SH-SY5Y (cell line): ENCODE measurements at regions not wholly inside any gene's neighbourhood (a gene's known extent, or its start where the extent isn't known, plus 50 kb on each side); places are given as distances from the start of the nearest gene placed in this dataset.

Source experiments
- GATA2 ChIP-seq: IDR thresholded peaks from 2 replicates; pipeline ENCODE4 v1.6.1; 2011; ENCODE audit warnings: mild to moderate bottlenecking, low read depth, low read length
- GATA3 ChIP-seq: IDR thresholded peaks from 2 replicates; pipeline ENCODE4 v1.6.1; 2011; ENCODE audit warnings: low read depth, mild to moderate bottlenecking, low read length, moderate library complexity

DNA sequence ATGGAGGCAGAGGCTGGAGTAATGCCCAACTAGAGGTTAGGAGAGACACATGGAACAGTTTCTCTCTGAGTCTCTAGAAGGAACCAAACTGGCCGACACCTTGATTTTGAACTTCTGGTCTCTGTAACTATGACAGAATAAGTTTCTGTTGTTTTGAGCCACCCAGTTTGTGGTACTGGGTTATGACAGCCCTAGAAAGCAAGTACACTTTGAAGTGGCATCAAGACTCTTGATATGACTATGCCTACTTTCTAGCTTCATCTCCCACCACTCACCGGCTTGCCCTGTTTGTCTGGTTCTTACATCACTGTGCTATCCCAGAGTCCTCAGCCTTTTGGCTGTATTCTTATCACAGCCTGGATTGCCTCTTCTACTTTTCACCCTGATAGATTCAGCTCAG is 230.3 kb upstream of the USP24 start:
- TF ChIP-seq GATA3 (no peak), GATA2 (no peak)
